H1 (cell line): ENCODE measurements at regions not wholly inside any gene's neighbourhood (a gene's known extent, or its start where the extent isn't known, plus 50 kb on each side); places are given as distances from the start of the nearest gene placed in this dataset.

Experiments used
- KDM4A ChIP-seq: IDR thresholded peaks from one replicate; pipeline ENCODE4 v1.7.1; 2012; ENCODE audit warnings: low read depth, mild to moderate bottlenecking, moderate library complexity, low read length, inconsistent platforms; ENCODE audit not compliant: severe bottlenecking
- NANOG ChIP-seq: IDR thresholded peaks from 2 replicates; pipeline ENCODE4 v1.6.1; 2011; ENCODE audit warnings: low read length, low read depth, mild to moderate bottlenecking, inconsistent platforms; ENCODE audit not compliant: insufficient read depth, poor library complexity, severe bottlenecking
- NRF1 ChIP-seq: IDR thresholded peaks from 2 replicates; pipeline ENCODE4 v1.6.1; 2011; ENCODE audit warnings: mild to moderate bottlenecking, low read depth, low read length, improper control_type of control experiment
- RAD21 ChIP-seq, 2 experiments: IDR thresholded peaks in 1 of 2; conservative IDR thresholded peaks in 1 of 2; 2 replicates each; pipeline ENCODE4 v1.6.1; 2011; ENCODE audit warnings: low read depth in 2 of 2, low read length in 2 of 2, improper control_type of control experiment in 1 of 2, inconsistent platforms in 1 of 2, mild to moderate bottlenecking in 1 of 2, moderate library complexity in 1 of 2
- RBBP5 ChIP-seq: IDR thresholded peaks from 2 replicates; pipeline ENCODE4 v1.7.1; 2012; ENCODE audit warnings: low read depth, mild to moderate bottlenecking, inconsistent platforms, low read length, moderate library complexity, borderline replicate concordance
- RXRA ChIP-seq: IDR thresholded peaks from 2 replicates; pipeline ENCODE4 v1.6.1; 2011; ENCODE audit warnings: low read depth, mild to moderate bottlenecking, low read length, moderate library complexity; ENCODE audit not compliant: insufficient read depth
- SRF ChIP-seq: IDR thresholded peaks from 2 replicates; pipeline ENCODE4 v1.6.1; 2011; ENCODE audit warnings: mild to moderate bottlenecking, low read depth, low read length, moderate library complexity
- TF ChIP-seq, protein P1 (sequence below): IDR thresholded peaks from 2 replicates; pipeline ENCODE4 v1.6.1; 2011; ENCODE audit warnings: low read depth, mild to moderate bottlenecking, low read length; ENCODE audit not compliant: insufficient read depth

DNA sequence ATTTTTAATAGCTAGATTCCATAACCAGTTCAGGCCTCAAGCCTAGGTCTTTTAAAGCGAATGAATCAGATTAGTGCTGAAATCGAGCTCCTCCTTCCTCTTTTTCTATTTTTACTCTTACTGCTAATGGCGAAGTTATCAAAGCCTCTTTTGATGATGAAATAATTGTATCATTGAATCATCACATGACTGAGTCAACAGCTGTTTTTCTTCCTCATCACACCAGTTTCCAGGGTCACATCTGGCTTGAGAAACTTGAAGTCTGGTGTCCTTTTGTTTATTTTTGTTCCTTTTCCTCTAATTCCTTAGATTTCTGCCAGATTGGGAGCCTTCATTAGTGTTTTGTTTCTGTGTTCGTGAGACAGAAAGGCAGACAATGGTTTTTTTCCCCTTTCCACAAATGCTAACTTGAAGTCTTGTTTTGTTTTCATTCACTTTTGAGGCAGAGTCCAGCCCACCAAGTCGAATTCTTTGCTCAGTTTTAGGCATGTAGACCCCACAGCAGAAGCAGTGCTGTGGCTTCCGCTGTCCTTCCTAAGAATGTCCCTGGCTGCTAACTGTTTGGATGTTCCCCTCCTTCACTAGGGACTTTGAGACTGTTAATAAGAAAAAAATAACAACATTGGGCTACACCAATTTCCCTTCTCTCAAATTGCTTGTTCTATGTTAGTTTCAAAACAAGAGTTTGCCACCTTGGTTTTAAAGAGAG is 51.9 kb upstream of the FMOD start (continued):
- TF ChIP-seq RAD21 (IDR thresholded peaks at IDR 0.05 in 1 of 2, conservative IDR thresholded peaks at IDR 0.05 in 1 of 2; ENCODE audit: low read depth in 2 of 2, low read length in 2 of 2) = no peak
- no peak for TF ChIP-seq KDM4A
- no peak for TF ChIP-seq RBBP5
- TF ChIP-seq, protein P1, sequence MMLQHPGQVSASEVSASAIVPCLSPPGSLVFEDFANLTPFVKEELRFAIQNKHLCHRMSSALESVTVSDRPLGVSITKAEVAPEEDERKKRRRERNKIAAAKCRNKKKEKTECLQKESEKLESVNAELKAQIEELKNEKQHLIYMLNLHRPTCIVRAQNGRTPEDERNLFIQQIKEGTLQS = no peak
- no peak for TF ChIP-seq NRF1
- TF ChIP-seq RXRA = no peak
- no peak for TF ChIP-seq SRF
- no peak for TF ChIP-seq NANOG
